ENCODE measurements at regions not wholly inside any gene's neighbourhood (a gene's known extent, or its start where the extent isn't known, plus 50 kb on each side); places are given as distances from the start of the nearest gene placed in this dataset.

DNA sequence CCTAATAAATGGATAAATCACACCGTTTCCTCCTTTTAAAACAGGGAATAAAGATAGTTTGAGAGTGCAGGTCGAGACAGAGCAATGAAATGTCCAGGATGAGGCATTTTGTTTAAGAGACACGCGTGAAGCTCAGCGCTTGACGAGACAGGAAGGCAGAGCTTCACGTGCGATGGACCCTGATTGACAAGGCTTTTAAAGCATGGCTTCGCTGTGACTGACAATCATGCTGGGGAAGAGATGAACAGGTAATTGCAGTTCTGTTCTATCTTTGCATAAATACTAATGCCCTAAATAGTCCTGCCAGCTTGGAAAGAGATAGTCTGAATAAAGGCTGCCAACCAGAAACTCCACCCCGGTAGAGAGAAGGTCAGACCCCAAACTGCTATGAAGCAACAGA, 442.3 kb upstream of the PFKP start:
- no TSS peak for BruUV-seq (replicated peaks)
- no peaks in the 10 kb centered on the region for H3F3A ChIP-seq (ENCODE audit: low read length, unreplicated experiment)
- TF ChIP-seq EZH2 (IDR thresholded peaks at IDR 0.05; ENCODE audit: low read length, unreplicated experiment) = no peak

DNA sequence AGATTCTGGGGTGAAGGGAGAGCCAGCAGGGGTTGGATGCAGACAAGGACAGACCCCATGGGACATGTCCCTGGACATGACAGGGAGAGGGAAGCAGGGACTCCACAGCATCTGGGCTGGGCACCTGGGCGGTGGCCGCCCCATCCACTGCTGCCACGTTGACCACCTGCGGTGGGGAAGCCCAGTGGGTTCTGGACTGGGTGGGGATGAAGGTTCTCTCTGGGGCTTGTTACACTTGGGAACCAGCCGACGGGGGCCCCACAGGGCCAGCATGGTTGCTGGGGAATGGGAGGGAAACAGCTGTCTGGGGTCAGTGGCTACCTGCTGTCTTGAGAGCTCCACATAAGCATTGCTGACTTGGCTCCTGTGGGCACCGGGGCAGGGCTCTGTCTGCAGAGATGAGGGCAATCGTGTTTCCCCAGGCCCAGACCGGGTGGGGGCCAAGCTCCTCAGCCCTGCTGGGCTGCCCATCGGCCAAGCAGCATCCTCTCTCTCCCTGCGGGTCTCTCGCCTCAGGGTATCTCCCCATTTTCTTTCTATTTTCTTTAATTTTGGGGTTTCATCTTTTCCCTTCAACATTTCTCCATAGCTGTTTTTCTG, 443.6 kb upstream of the PFKP start:
- DNase-seq (no peak), ATAC-seq (no peak)
- Histone ChIP-seq H3K9me2 (replicated peaks; ENCODE audit: low read length) (no peaks in the 10 kb centered on the region), H3K79me2 (ENCODE audit: low read length) (no peaks in the 10 kb centered on the region), H3K9me3 (ENCODE audit: low read length) (no peaks in the 10 kb centered on the region), H3K4me2 (ENCODE audit: low read length) (no peak overlapping the region), H3K9ac (ENCODE audit: low read length) (no peak overlapping the region), H2AFZ (ENCODE audit: low read length) (no peak overlapping the region), H3K27me3 (ENCODE audit: low read length) (no peaks in the 10 kb centered on the region; the same call in 1 of the 2 replicates), H3K36me3 (ENCODE audit: low read depth, low read length) (no peaks in the 10 kb centered on the region; the same call in 1 of the 2 replicates), H3F3A (ENCODE audit: low read length, unreplicated experiment) (no peaks in the 10 kb centered on the region), H4K20me1 (ENCODE audit: low read length) (no peaks in the 10 kb centered on the region), H3K4me3 (ENCODE audit: low read length) (no peak overlapping the region), H3K27ac (ENCODE audit: low read length) (no peak overlapping the region), H3K4me1 (ENCODE audit: insufficient read depth, low read length) (no peaks in the 10 kb centered on the region)
- no peak for TF ChIP-seq EZH2 (IDR thresholded peaks at IDR 0.05; ENCODE audit: low read length, unreplicated experiment)
- TF ChIP-seq, protein P1, sequence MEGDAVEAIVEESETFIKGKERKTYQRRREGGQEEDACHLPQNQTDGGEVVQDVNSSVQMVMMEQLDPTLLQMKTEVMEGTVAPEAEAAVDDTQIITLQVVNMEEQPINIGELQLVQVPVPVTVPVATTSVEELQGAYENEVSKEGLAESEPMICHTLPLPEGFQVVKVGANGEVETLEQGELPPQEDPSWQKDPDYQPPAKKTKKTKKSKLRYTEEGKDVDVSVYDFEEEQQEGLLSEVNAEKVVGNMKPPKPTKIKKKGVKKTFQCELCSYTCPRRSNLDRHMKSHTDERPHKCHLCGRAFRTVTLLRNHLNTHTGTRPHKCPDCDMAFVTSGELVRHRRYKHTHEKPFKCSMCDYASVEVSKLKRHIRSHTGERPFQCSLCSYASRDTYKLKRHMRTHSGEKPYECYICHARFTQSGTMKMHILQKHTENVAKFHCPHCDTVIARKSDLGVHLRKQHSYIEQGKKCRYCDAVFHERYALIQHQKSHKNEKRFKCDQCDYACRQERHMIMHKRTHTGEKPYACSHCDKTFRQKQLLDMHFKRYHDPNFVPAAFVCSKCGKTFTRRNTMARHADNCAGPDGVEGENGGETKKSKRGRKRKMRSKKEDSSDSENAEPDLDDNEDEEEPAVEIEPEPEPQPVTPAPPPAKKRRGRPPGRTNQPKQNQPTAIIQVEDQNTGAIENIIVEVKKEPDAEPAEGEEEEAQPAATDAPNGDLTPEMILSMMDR (conservative IDR thresholded peaks at IDR 0.05; ENCODE audit: low read depth, low read length) = no peak
- TF ChIP-seq EZH2phosphoT487 (IDR thresholded peaks at IDR 0.05; ENCODE audit: borderline replicate concordance, low read length) = no peak
- ChIA-PET CTCF (no interaction called here), POLR2A (ENCODE audit: unreplicated experiment) (no interaction called here)
- no TSS peak for BruUV-seq (replicated peaks)
- intact Hi-C loops (cut with micrococcal nuclease) = no loop called here

More for the DNA sequence above, 442.3 kb upstream of the PFKP start:
- Histone ChIP-seq H3K27me3 (ENCODE audit: low read length) (no peaks in the 10 kb centered on the region; the same call in 1 of the 2 replicates), H2AFZ (ENCODE audit: low read length) (no peak overlapping the region), H3K4me1 (ENCODE audit: insufficient read depth, low read length) (no peaks in the 10 kb centered on the region), H3K4me3 (ENCODE audit: low read length) (no peak overlapping the region), H3K79me2 (ENCODE audit: low read length) (no peaks in the 10 kb centered on the region), H3K27ac (ENCODE audit: low read length) (no peak overlapping the region), H4K20me1 (ENCODE audit: low read length) (no peaks in the 10 kb centered on the region), H3K9me3 (ENCODE audit: low read length) (no peaks in the 10 kb centered on the region), H3K4me2 (ENCODE audit: low read length) (no peak overlapping the region), H3K9me2 (replicated peaks; ENCODE audit: low read length) (no peaks in the 10 kb centered on the region), H3K36me3 (ENCODE audit: low read depth, low read length) (no peaks in the 10 kb centered on the region), H3K9ac (ENCODE audit: low read length) (no peak overlapping the region)
- ATAC-seq (no peak), DNase-seq (no peak)
- POLR2A ChIA-PET (ENCODE audit: unreplicated experiment) = no interaction called here
- CTCF ChIA-PET = no interaction called here
- intact Hi-C loops (cut with micrococcal nuclease) = no loop called here

DNA sequence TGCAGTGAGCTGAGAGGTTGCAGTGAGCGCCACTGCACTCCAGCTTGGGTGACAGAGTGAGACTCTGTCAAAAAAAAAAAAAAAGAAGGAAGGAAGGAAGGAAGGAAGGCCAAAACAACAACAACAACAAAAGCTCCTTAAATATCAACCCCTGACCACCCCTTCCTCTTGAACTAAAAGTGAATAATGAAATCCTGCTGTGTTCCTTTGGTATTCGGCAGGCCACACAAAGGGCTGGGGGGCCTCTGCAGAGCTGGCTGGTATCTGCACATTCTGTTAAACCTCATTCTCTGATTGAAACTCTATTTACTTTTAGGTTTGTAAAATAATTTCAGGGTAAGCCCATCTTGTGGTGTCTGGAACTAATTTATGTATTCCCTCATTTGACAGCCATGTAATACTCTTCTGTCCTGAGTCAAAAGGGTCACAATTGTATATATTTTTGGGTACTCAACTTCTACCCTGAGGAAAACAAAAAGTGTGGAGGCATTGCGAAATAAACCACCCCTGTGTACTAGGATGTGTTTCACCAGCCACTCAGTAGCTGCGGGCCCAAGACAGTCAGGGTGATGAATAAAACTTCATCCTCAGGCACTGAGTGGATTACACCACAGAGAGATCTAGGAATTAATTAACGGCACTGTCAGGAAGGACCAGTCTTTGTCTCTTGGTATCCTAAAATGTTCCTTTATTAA, 446.4 kb upstream of the PFKP start:
- intact Hi-C loops (cut with micrococcal nuclease) = no loop called here
- no peak for DNase-seq
- H2AFZ ChIP-seq (ENCODE audit: low read length) = no peak overlapping the region

More for the DNA sequence above, 446.4 kb upstream of the PFKP start:
- H3K79me2 ChIP-seq (ENCODE audit: low read length) = no peaks in the 10 kb centered on the region
- POLR2A ChIA-PET (ENCODE audit: unreplicated experiment) = no interaction called here
- no peaks in the 10 kb centered on the region for H4K20me1 ChIP-seq (ENCODE audit: low read length)
- H3K27ac ChIP-seq (ENCODE audit: low read length) = no peak overlapping the region
- no peak overlapping the region for H3K9ac ChIP-seq (ENCODE audit: low read length)
- no peaks in the 10 kb centered on the region; the same call in 1 of the 2 replicates for H3K27me3 ChIP-seq (ENCODE audit: low read length)
- no peak for ATAC-seq
- no peaks in the 10 kb centered on the region for H3K9me3 ChIP-seq (ENCODE audit: low read length)
- no peak overlapping the region for H3K4me3 ChIP-seq (ENCODE audit: low read length)
- H3F3A ChIP-seq (ENCODE audit: low read length, unreplicated experiment) = no peaks in the 10 kb centered on the region
- TF ChIP-seq, protein P1 (conservative IDR thresholded peaks at IDR 0.05; ENCODE audit: low read depth, low read length) = no peak
- TF ChIP-seq EZH2 (IDR thresholded peaks at IDR 0.05; ENCODE audit: low read length, unreplicated experiment) = no peak
- no peaks in the 10 kb centered on the region for H3K9me2 ChIP-seq (replicated peaks; ENCODE audit: low read length)
- CTCF ChIA-PET = no interaction called here
- no peak overlapping the region for H3K4me2 ChIP-seq (ENCODE audit: low read length)
- no peaks in the 10 kb centered on the region for H3K4me1 ChIP-seq (ENCODE audit: insufficient read depth, low read length)
- no peaks in the 10 kb centered on the region; the same call in 1 of the 2 replicates for H3K36me3 ChIP-seq (ENCODE audit: low read depth, low read length)
- no TSS peak for BruUV-seq (replicated peaks)

All from PC-3 (cell line).